HG03354 (cell line): ENCODE measurements at regions not wholly inside any gene's neighbourhood (a gene's known extent, or its start where the extent isn't known, plus 50 kb on each side); places are given as distances from the start of the nearest gene placed in this dataset.
"Not testable (repeated sequence)": the region's sequence is repeated elsewhere in the genome, so short reads cannot be mapped to it uniquely, and the experiment has no call there.

Experiments
- ATAC-seq: cut with Tn5 transposase; IDR thresholded peaks from one replicate; pipeline ENCODE4 v1.9.1; 2021; ENCODE audit warnings: mild to moderate bottlenecking; ENCODE audit not compliant: unreplicated experiment, poor library complexity, severe bottlenecking

- not testable (repeated sequence) for ATAC-seq
These were observed 679.0 kb downstream of the SPATA31A6 start for GRCh38 chr9:42862465-42862864.
